C4-2B (cell line): ENCODE measurements at regions not wholly inside any gene's neighbourhood (a gene's known extent, or its start where the extent isn't known, plus 50 kb on each side); places are given as distances from the start of the nearest gene placed in this dataset.

Experiments
- CTCF ChIP-seq: fragments of 450-650 bp; conservative IDR thresholded peaks from 2 replicates; pipeline ENCODE4 v1.5.1; 2017; ENCODE audit warnings: mild to moderate bottlenecking
- ZFX ChIP-seq: fragments of 450-650 bp; IDR thresholded peaks from 2 replicates; pipeline ENCODE4 v1.6.1; 2017

GRCh38 chr13:111513766-111514609, 193.5 kb downstream of the TEX29 start:
- TF ChIP-seq CTCF (no peak), ZFX (no peak)
